ENCODE measurements at regions not wholly inside any gene's neighbourhood (a gene's known extent, or its start where the extent isn't known, plus 50 kb on each side); places are given as distances from the start of the nearest gene placed in this dataset.

DNA sequence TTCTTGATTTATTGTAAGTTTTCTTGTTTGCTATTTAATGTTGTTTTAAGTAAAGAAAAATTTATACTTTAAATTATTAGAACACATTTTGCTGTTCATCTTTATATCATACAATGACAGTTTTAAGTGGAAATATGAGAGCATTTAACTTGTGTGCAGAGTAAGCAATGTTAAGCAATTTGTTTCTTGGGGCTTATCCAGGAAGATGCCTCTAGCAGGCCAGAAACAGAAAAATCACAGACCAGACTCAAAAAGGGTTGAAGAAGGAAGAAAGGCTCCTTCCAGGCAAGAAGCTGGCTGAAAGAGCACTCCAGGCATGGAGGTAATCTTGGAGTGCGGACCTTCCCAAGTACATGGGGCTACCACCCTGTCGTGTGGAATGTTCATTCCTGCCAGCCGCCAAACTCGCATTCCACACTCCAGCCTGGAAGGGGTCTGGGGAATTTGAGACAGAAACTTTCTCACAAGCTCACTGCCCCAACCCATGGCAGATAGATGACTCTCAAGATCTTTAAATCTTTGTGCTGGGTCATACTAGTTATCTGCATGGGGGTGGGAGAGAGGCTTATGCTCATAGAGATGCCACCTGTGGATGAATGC lies 1521.3 kb upstream of the AGA start:
- Histone ChIP-seq H3K27ac (ENCODE audit: low read depth, low read length) (no peak overlapping the region), H3K4me3 (ENCODE audit: insufficient read depth, low read depth, low read length) (no peak overlapping the region), H4K20me1 (ENCODE audit: insufficient read depth, low read length) (no peaks in the 10 kb centered on the region), H3K36me3 (ENCODE audit: insufficient read depth, low read length) (no peaks in the 10 kb centered on the region), H3K27me3 (ENCODE audit: insufficient read depth, low read length) (no peaks in the 10 kb centered on the region), H3K9ac (ENCODE audit: low read length) (no peak overlapping the region), H3K9me3 (ENCODE audit: insufficient read depth, low read depth, low read length) (no peaks in the 10 kb centered on the region), H3K4me1 (ENCODE audit: insufficient read depth, low read length) (no peaks in the 10 kb centered on the region), H3K4me2 (ENCODE audit: low read length) (no peak overlapping the region), H2AFZ (ENCODE audit: low read depth, low read length) (no peak overlapping the region), H3K79me2 (ENCODE audit: insufficient read depth, low read length) (no peaks in the 10 kb centered on the region)
- H3K4me1 Mint-ChIP-seq (ENCODE audit: low read depth, unreplicated experiment) = no peaks in the 10 kb centered on the region
- H3K36me3 Mint-ChIP-seq (ENCODE audit: low read depth, unreplicated experiment) = no peaks in the 10 kb centered on the region
- no peaks in the 10 kb centered on the region for H3K27me3 Mint-ChIP-seq (ENCODE audit: low read depth, unreplicated experiment)
- no peak overlapping the region for H3K4me3 Mint-ChIP-seq (ENCODE audit: unreplicated experiment)
- TF ChIP-seq EZH2 (IDR thresholded peaks at IDR 0.05; ENCODE audit: insufficient read depth, low read length) = no peak
- TF ChIP-seq, protein P1, sequence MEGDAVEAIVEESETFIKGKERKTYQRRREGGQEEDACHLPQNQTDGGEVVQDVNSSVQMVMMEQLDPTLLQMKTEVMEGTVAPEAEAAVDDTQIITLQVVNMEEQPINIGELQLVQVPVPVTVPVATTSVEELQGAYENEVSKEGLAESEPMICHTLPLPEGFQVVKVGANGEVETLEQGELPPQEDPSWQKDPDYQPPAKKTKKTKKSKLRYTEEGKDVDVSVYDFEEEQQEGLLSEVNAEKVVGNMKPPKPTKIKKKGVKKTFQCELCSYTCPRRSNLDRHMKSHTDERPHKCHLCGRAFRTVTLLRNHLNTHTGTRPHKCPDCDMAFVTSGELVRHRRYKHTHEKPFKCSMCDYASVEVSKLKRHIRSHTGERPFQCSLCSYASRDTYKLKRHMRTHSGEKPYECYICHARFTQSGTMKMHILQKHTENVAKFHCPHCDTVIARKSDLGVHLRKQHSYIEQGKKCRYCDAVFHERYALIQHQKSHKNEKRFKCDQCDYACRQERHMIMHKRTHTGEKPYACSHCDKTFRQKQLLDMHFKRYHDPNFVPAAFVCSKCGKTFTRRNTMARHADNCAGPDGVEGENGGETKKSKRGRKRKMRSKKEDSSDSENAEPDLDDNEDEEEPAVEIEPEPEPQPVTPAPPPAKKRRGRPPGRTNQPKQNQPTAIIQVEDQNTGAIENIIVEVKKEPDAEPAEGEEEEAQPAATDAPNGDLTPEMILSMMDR (IDR thresholded peaks at IDR 0.05; ENCODE audit: insufficient read depth, low read depth, low read length) = no peak
- DNase-seq (ENCODE audit: low read depth) (no peak), FAIRE-seq (no peak)
- H3K27ac Mint-ChIP-seq (ENCODE audit: unreplicated experiment) = no peak overlapping the region
- no peaks in the 10 kb centered on the region for H3K9me3 Mint-ChIP-seq (ENCODE audit: unreplicated experiment)

DNA sequence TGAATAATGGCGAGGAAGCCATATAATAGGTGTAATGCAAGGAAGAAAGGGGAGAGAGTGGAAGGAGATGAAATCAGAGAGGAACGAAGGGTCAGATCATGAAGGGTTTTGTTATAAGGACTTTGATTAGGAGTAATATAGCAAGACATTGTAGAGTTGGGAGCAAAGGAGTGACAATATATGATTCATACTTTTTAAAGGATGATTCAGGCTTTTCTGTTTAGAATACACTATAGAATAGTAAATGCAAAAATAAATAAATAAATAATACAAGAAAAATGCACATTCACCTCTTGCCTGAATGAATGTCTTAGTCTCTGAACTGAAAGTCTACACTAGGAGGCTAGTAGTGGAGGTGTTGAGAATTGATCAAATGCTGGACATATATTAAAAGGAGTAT lies 1524.4 kb upstream of the AGA start:
- H3K79me2 ChIP-seq (ENCODE audit: insufficient read depth, low read length) = no peaks in the 10 kb centered on the region
- Mint-ChIP-seq H3K9me3 (ENCODE audit: unreplicated experiment) (no peaks in the 10 kb centered on the region), H3K4me1 (ENCODE audit: low read depth, unreplicated experiment) (no peaks in the 10 kb centered on the region), H3K4me3 (ENCODE audit: unreplicated experiment) (no peak overlapping the region), H3K36me3 (ENCODE audit: low read depth, unreplicated experiment) (no peaks in the 10 kb centered on the region), H3K27ac (ENCODE audit: unreplicated experiment) (no peak overlapping the region), H3K27me3 (ENCODE audit: low read depth, unreplicated experiment) (no peaks in the 10 kb centered on the region)
- H3K4me2 ChIP-seq (ENCODE audit: low read length) = no peak overlapping the region
- TF ChIP-seq, protein P1 (IDR thresholded peaks at IDR 0.05; ENCODE audit: insufficient read depth, low read depth, low read length) = no peak
- TF ChIP-seq EZH2 (IDR thresholded peaks at IDR 0.05; ENCODE audit: insufficient read depth, low read length) = no peak
- H3K4me3 ChIP-seq (ENCODE audit: insufficient read depth, low read depth, low read length) = no peak overlapping the region
- no peaks in the 10 kb centered on the region for H3K9me3 ChIP-seq (ENCODE audit: insufficient read depth, low read depth, low read length)
- no peaks in the 10 kb centered on the region for H4K20me1 ChIP-seq (ENCODE audit: insufficient read depth, low read length)
- no peak overlapping the region for H3K9ac ChIP-seq (ENCODE audit: low read length)
- no peak overlapping the region for H2AFZ ChIP-seq (ENCODE audit: low read depth, low read length)
- no peak for FAIRE-seq
- no peak overlapping the region for H3K27ac ChIP-seq (ENCODE audit: low read depth, low read length)
- no peaks in the 10 kb centered on the region for H3K27me3 ChIP-seq (ENCODE audit: insufficient read depth, low read length)
- no peaks in the 10 kb centered on the region for H3K4me1 ChIP-seq (ENCODE audit: insufficient read depth, low read length)
- no peak for DNase-seq (ENCODE audit: low read depth)
- no peaks in the 10 kb centered on the region for H3K36me3 ChIP-seq (ENCODE audit: insufficient read depth, low read length)

DNA sequence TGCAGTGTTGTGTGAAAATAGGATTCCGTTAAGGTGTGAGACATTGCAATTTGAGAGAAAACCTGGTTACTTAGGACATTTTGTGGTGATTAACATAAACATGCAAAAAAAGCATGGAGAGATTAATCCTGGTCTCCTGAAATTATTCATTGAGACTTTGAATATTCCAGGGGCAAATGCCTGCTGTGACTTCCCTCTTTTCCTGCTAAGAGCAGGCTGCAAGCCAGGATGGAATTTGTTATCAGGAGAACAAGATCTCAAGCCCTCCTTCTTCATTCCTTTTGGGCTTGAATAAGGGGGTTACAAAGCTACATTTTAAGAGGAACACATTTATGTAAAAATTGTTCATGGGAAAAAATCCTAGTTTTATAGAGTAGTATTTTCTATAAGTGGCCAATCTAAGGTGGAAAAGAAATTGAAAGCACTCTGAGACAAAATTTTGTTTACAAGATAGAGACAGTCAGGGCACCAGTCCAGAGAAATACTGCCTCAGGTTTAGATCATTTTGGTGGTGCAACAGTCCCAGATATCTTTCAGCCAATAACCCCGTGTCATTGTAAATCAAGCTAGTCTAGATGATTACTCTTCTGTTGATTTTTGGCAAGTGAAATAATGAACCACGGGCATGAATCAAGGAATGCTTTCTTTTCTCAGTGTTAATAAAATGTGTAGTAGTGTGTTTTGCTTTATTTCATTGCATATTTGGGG lies 1528.3 kb upstream of the AGA start:
- Mint-ChIP-seq H3K27me3 (ENCODE audit: low read depth, unreplicated experiment) (no peaks in the 10 kb centered on the region), H3K27ac (ENCODE audit: unreplicated experiment) (no peak overlapping the region), H3K9me3 (ENCODE audit: unreplicated experiment) (no peaks in the 10 kb centered on the region), H3K36me3 (ENCODE audit: low read depth, unreplicated experiment) (no peaks in the 10 kb centered on the region), H3K4me1 (ENCODE audit: low read depth, unreplicated experiment) (no peaks in the 10 kb centered on the region), H3K4me3 (ENCODE audit: unreplicated experiment) (no peak overlapping the region)
- H3K9me3 ChIP-seq (ENCODE audit: insufficient read depth, low read depth, low read length) = no peaks in the 10 kb centered on the region
- H4K20me1 ChIP-seq (ENCODE audit: insufficient read depth, low read length) = no peaks in the 10 kb centered on the region
- H3K27ac ChIP-seq (ENCODE audit: low read depth, low read length) = no peak overlapping the region
- no peaks in the 10 kb centered on the region for H3K79me2 ChIP-seq (ENCODE audit: insufficient read depth, low read length)
- H3K4me2 ChIP-seq (ENCODE audit: low read length) = no peak overlapping the region
- no peak for DNase-seq (ENCODE audit: low read depth)
- no peak overlapping the region for H3K9ac ChIP-seq (ENCODE audit: low read length)
- no peak overlapping the region for H2AFZ ChIP-seq (ENCODE audit: low read depth, low read length)
- FAIRE-seq = no peak
- H3K36me3 ChIP-seq (ENCODE audit: insufficient read depth, low read length) = no peaks in the 10 kb centered on the region
- no peaks in the 10 kb centered on the region for H3K4me1 ChIP-seq (ENCODE audit: insufficient read depth, low read length)
- no peak overlapping the region for H3K4me3 ChIP-seq (ENCODE audit: insufficient read depth, low read depth, low read length)
- TF ChIP-seq EZH2 (IDR thresholded peaks at IDR 0.05; ENCODE audit: insufficient read depth, low read length) = no peak
- TF ChIP-seq, protein P1 (IDR thresholded peaks at IDR 0.05; ENCODE audit: insufficient read depth, low read depth, low read length) = no peak
- H3K27me3 ChIP-seq (ENCODE audit: insufficient read depth, low read length) = no peaks in the 10 kb centered on the region
